Tibial artery (tissue), 4 donors: ENCODE measurements at regions not wholly inside any gene's neighbourhood (a gene's known extent, or its start where the extent isn't known, plus 50 kb on each side); places are given as distances from the start of the nearest gene placed in this dataset.
A peak's percentile ranks its signal among the peaks of the same experiment; 100 is the strongest.
"Not testable (repeated sequence)": the region's sequence is repeated elsewhere in the genome, so short reads cannot be mapped to it uniquely, and the experiment has no call there.

ENCODE experiments used
- DNase-seq, 2 donors: peaks; one replicate each; pipeline ENCODE4 v3.0.0-alpha.2; 2019
- H3K27ac ChIP-seq, 2 donors: fragments of 200-600 bp; sonication (generic) in 1 of 2; 1 replicate in 1 of 2; 2 replicates in 1 of 2; pipeline ENCODE4 v1.5.1; 2018 to 2019; ENCODE audit warnings: mild to moderate bottlenecking in 1 of 2
- H3K27me3 ChIP-seq, 2 donors: fragments of 200-600 bp; sonication (generic) in 1 of 2; one replicate each; pipeline versions ENCODE4 v1.5.1 to v1.6.0; 2016 to 2019
- H3K36me3 ChIP-seq, 3 donors: fragments of 200-600 bp; sonication (generic) in 2 of 3; one replicate each; pipeline ENCODE4 v1.5.1; 2016 to 2019; ENCODE audit warnings: mild to moderate bottlenecking in 2 of 3
- H3K4me1 ChIP-seq, 4 donors: fragments of 200-600 bp; sonication (generic) in 2 of 4; 1 replicate in 3 of 4; 2 replicates in 1 of 4; pipeline ENCODE4 v1.5.1; 2016 to 2019
- H3K4me3 ChIP-seq, 2 donors: fragments of 200-600 bp; sonication (generic) in 1 of 2; 1 replicate in 1 of 2; 2 replicates in 1 of 2; pipeline ENCODE4 v1.5.1; 2018 to 2019; ENCODE audit warnings: mild to moderate bottlenecking in 2 of 2
- H3K9me3 ChIP-seq, 3 donors: fragments of 200-600 bp; sonication (generic) in 1 of 3; one replicate each; pipeline ENCODE4 v1.5.1; 2016 to 2019
- intact Hi-C: fragments of 100-400 bp; cut with DNase I; formaldehyde crosslinking; loops from one replicate; pipeline ENCODE4 v1.15.0; 2023; ENCODE audit warnings: low total_unique reads
- TF ChIP-seq, protein P1 (sequence below), 2 experiments: fragments of 200-600 bp in 1 of 2; fragments of 450-650 bp in 1 of 2; IDR thresholded peaks; one replicate each; pipeline ENCODE4 v1.5.1; 2017 to 2019; ENCODE audit warnings: antibody characterized with exemption in 2 of 2, mild to moderate bottlenecking in 1 of 2, moderate library complexity in 1 of 2

DNA sequence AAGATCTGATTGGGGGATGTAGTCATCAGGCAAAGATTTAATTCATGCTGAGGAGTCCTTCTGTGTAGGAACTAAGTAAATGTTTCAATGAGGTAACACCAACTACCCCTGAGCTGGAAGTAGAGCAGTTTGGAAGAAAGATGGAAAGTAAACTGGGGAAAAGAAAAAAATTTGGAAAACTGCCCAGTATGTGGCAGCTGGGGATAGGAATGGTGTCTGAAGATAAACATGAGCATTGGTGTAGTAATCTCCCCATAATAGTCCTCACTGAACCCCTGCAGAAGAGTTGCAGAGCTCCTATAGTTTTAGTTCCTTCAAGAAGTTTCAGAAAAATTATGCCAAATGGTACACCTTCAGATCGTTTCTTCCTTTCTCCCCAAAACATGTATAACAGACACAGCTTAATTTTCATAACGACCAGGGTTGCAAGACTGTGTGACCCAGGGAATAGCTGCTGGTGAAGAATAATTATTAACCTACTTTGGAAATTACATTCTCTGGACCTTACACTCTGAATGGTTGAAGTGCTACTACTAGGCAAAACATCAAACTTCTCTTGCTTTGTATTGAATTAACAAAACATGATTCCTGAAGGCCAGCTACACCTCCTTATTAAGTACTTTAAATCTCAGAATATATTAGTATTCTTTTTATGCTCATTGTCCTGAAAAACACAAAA lies 446.4 kb upstream of the NRG3 start:
- TF ChIP-seq, protein P1, sequence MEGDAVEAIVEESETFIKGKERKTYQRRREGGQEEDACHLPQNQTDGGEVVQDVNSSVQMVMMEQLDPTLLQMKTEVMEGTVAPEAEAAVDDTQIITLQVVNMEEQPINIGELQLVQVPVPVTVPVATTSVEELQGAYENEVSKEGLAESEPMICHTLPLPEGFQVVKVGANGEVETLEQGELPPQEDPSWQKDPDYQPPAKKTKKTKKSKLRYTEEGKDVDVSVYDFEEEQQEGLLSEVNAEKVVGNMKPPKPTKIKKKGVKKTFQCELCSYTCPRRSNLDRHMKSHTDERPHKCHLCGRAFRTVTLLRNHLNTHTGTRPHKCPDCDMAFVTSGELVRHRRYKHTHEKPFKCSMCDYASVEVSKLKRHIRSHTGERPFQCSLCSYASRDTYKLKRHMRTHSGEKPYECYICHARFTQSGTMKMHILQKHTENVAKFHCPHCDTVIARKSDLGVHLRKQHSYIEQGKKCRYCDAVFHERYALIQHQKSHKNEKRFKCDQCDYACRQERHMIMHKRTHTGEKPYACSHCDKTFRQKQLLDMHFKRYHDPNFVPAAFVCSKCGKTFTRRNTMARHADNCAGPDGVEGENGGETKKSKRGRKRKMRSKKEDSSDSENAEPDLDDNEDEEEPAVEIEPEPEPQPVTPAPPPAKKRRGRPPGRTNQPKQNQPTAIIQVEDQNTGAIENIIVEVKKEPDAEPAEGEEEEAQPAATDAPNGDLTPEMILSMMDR (IDR thresholded peaks at IDR 0.05), result no peak
- H3K4me3 ChIP-seq, result no peak overlapping the region
- no peak overlapping the region for H3K27ac ChIP-seq
- H3K36me3 ChIP-seq, result no peaks in the 10 kb centered on the region
- intact Hi-C loops, result no loop called here
- H3K9me3 ChIP-seq, result no peaks in the 10 kb centered on the region
- DNase-seq, result no peak
- no peaks in the 10 kb centered on the region for H3K27me3 ChIP-seq
- no peaks in the 10 kb centered on the region for H3K4me1 ChIP-seq

DNA sequence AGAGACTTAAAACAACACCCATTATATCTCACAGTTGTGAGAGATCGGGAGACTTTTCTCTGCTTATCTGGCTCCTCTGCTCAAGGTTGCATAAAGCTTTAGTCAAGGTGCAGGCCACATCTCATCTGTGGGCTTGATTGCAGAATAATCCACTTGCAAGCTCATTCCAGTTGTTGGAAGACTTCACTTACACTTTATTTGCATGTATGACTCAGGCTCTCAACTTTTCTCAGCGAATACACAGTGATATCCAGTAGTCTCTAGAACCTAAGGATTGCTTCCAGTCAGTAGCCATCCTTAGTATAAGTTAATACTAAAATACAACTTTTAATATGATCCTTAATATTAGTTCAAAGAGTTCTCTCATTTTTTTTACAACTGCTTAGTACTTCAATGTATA lies 435.5 kb upstream of the NRG3 start:
- H3K9me3 ChIP-seq, result no peaks in the 10 kb centered on the region
- no peak overlapping the region for H3K4me3 ChIP-seq
- TF ChIP-seq, protein P1 (IDR thresholded peaks at IDR 0.05), result no peak
- H3K4me1 ChIP-seq, result no peaks in the 10 kb centered on the region
- intact Hi-C loops, result no loop called here
- no peak overlapping the region for H3K27ac ChIP-seq
- no peak for DNase-seq
- H3K27me3 ChIP-seq, result no peaks in the 10 kb centered on the region
- no peaks in the 10 kb centered on the region for H3K36me3 ChIP-seq

DNA sequence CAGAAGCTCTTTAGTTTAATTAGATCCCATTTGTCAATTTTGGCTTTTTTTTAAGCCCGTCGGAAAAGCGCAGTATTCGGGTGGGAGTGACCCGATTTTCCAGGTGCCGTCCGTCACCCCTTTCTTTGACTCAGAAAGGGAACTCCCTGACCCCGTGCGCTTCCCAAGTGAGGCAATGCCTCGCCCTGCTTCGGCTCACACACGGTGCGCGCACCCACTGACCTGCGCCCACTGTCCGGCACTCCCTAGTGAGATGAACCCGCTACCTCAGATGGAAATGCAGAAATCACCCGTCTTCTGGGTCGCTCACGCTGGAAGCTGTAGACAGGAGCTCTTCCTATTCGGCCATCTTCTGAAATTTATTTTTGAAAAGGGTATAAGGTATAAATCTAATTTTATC lies 433.4 kb upstream of the NRG3 start:
- H3K4me3 ChIP-seq, H3K9me3 ChIP-seq, intact Hi-C loops, H3K27me3 ChIP-seq, H3K4me1 ChIP-seq, H3K36me3 ChIP-seq, DNase-seq, H3K27ac ChIP-seq: not testable (repeated sequence)

DNA sequence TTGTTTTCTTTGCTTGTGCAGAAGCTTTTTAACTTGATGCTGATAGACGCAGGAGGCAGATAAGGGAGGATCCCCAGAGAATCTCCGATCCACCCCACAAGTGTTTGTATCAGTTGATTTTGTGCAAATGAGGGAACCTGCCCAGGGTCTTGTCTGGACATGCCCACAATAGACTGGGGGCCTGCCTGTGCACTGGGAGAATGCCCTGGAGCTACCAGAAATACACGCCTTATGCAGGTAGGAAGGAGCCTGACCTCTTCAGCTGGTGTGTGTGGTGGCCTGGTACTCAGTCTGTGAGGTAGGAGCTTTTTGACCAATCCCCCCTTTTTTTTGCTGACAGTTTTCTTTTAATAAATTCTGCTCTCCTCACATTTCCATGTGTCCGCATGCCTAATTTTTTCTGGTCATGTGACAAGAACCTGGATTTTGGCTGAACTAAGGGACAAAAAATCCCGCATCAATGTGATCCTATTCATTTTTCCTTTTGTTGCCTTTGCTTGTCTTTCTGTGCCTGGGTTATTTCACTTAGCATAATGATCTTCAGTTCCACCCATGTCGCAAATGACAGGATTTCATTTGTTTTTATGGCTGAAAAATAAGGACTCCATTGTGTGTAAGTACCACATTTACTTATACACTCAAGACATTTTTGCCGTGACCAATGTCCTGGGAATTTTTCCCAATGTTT lies 430.6 kb upstream of the NRG3 start:
- Histone ChIP-seq H3K27ac (no peak overlapping the region), H3K27me3 (no peaks in the 10 kb centered on the region), H3K36me3 (no peaks in the 10 kb centered on the region), H3K4me3 (no peak overlapping the region), H3K9me3 (no peaks in the 10 kb centered on the region), H3K4me1 (no peaks in the 10 kb centered on the region)
- TF ChIP-seq, protein P1 (IDR thresholded peaks at IDR 0.05), result no peak
- DNase-seq, result no peak
- intact Hi-C loops, result no loop called here

DNA sequence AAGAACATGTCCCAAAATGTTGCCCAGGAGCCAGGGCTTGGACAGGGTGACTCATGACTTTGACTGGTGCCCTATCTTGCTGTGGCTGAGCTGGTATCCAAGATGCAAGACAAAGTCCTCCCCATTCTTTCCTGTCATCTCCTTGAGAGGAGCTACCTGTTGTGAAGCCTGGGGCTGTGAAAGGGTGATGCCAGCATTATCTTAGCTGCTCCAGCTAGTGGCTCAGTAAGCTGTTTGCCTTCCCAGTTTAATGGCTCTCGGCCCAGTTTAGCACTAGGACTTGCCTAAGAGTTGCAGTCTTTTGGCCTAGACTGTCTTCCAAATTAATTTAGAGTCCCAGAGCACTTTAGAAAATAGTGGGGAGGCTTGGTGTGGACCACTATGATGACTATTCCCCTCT lies 424.3 kb upstream of the NRG3 start:
- TF ChIP-seq, protein P1 (IDR thresholded peaks at IDR 0.05), result no peak
- Histone ChIP-seq H3K4me3 (no peak overlapping the region), H3K27me3 (no peaks in the 10 kb centered on the region), H3K4me1 (no peaks in the 10 kb centered on the region), H3K9me3 (no peaks in the 10 kb centered on the region), H3K36me3 (no peaks in the 10 kb centered on the region), H3K27ac (no peak overlapping the region)
- intact Hi-C loops, result no loop called here
- DNase-seq, result no peak

DNA sequence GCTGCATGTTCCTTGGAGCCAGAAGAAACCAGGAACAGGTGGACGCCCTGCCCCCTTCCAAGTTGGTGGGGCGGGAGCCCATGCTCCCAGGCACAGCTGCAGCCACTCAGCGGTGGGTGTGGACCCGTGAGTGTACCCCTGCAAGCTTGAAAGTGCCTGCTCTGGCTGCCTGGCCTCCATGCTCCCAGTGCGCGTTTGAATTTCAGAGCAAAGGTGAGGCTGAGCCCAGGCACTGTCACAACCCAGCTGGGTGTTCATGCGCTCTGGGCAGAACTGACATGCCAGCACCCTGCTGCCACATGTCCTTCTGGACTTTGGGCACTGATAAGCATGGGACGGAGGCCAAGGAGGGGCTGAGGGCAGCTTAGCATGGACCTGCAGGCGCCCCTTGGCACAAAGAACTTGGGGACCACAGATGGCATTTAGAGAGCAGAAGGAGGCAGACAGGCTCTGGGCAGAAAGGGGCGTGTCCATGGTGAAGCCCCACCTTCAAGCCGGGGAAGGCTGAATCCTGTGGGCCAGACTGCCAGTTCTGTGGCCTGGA lies 402.0 kb upstream of the NRG3 start:
- Histone ChIP-seq H3K9me3 (no peaks in the 10 kb centered on the region), H3K4me1 (no peaks in the 10 kb centered on the region), H3K4me3 (no peak overlapping the region), H3K27me3 (no peaks in the 10 kb centered on the region), H3K36me3 (no peaks in the 10 kb centered on the region), H3K27ac (no peak overlapping the region)
- TF ChIP-seq, protein P1 (IDR thresholded peaks at IDR 0.05), result no peak
- DNase-seq, result peak in 1 of 2 donors; percentile 51
- intact Hi-C loops, result no loop called here
